WTC11 (cell line): ENCODE measurements at regions not wholly inside any gene's neighbourhood (a gene's known extent, or its start where the extent isn't known, plus 50 kb on each side); places are given as distances from the start of the nearest gene placed in this dataset.
"Not testable (repeated sequence)": the region's sequence is repeated elsewhere in the genome, so short reads cannot be mapped to it uniquely, and the experiment has no call there.

Experiments used
- ATAC-seq: fragments of 200-7000 bp; cut with Tn5 transposase; 2 replicates; pipeline ENCODE4 v1.10.0; 2021; ENCODE audit warnings: mild to moderate bottlenecking, moderate library complexity
- CTCF ChIA-PET: fragments of 300-600 bp; sonication (Branson Sonifier 250); formaldehyde crosslinking; loops from one replicate; lab custom pipeline; 2021; ENCODE audit warnings: antibody characterized with exemption; lab: Charles Lee
- POLR2A ChIA-PET: fragments of 350-600 bp; sonication (Branson Sonifier 250); formaldehyde crosslinking; loops from one replicate; lab custom pipeline; 2021; ENCODE audit warnings: antibody characterized with exemption; lab: Charles Lee
- DNase-seq: peaks from one replicate; pipeline ENCODE4 v3.0.0; 2021; ENCODE audit warnings: low spot score
- H3K27ac Mint-ChIP-seq: 2 replicates; pipeline ENCODE4 v1.8.0; 2021; ENCODE audit warnings: mixed read lengths
- H3K27me3 Mint-ChIP-seq: 2 replicates; pipeline ENCODE4 v1.8.0; 2021; ENCODE audit warnings: low read depth, mild to moderate bottlenecking, moderate library complexity, mixed read lengths
- H3K36me3 Mint-ChIP-seq: 2 replicates; pipeline ENCODE4 v1.8.0; 2021; ENCODE audit warnings: mixed read lengths
- H3K4me1 Mint-ChIP-seq: 2 replicates; pipeline ENCODE4 v1.8.0; 2022; ENCODE audit warnings: mixed read lengths
- H3K4me3 Mint-ChIP-seq: 2 replicates; pipeline ENCODE4 v1.8.0; 2021; ENCODE audit warnings: mild to moderate bottlenecking, moderate library complexity, mixed read lengths
- H3K9me3 Mint-ChIP-seq: 2 replicates; pipeline ENCODE4 v1.8.0; 2021; ENCODE audit warnings: mixed read lengths
- FOXP1 ChIP-seq: sonication (generic); formaldehyde crosslinking; IDR thresholded peaks from 2 replicates; pipeline ENCODE4 v1.8.0; 2022; ENCODE audit warnings: missing genetic modification reagents, mild to moderate bottlenecking, moderate library complexity, borderline replicate concordance
- JUN ChIP-seq: sonication (generic); formaldehyde crosslinking; IDR thresholded peaks from 2 replicates; pipeline ENCODE4 v1.8.0; 2023; ENCODE audit warnings: mild to moderate bottlenecking, missing genetic modification reagents
- MYBL2 ChIP-seq: sonication (generic); formaldehyde crosslinking; IDR thresholded peaks from 2 replicates; pipeline ENCODE4 v1.8.1; 2023; ENCODE audit warnings: mild to moderate bottlenecking, moderate library complexity, missing genetic modification reagents
- NFE2L1 ChIP-seq: sonication (generic); formaldehyde crosslinking; IDR thresholded peaks from 2 replicates; pipeline ENCODE4 v1.8.1; 2023; ENCODE audit warnings: missing genetic modification reagents
- NR2C2 ChIP-seq: sonication (generic); formaldehyde crosslinking; IDR thresholded peaks from 2 replicates; pipeline ENCODE4 v1.8.0; 2022; ENCODE audit warnings: mild to moderate bottlenecking, missing genetic modification reagents
- NR3C1 ChIP-seq: sonication (generic); formaldehyde crosslinking; conservative IDR thresholded peaks from 2 replicates; pipeline ENCODE4 v1.8.1; 2023; ENCODE audit warnings: low read depth, mild to moderate bottlenecking, missing genetic modification reagents
- RELA ChIP-seq: sonication (generic); formaldehyde crosslinking; IDR thresholded peaks from 2 replicates; pipeline ENCODE4 v1.8.1; 2022; ENCODE audit warnings: missing genetic modification reagents, mild to moderate bottlenecking, borderline replicate concordance
- SP1 ChIP-seq: sonication (generic); formaldehyde crosslinking; conservative IDR thresholded peaks from 2 replicates; pipeline ENCODE4 v1.8.1; 2022; ENCODE audit warnings: missing genetic modification reagents
- TCF7 ChIP-seq: sonication (generic); formaldehyde crosslinking; IDR thresholded peaks from 2 replicates; pipeline ENCODE4 v1.8.0; 2022; ENCODE audit warnings: mild to moderate bottlenecking, low read depth, missing genetic modification reagents, moderate library complexity
- ZNF396 ChIP-seq: fragments of 250-450 bp; sonication (Bioruptor Pico); IDR thresholded peaks from 2 replicates; pipeline ENCODE4 v1.8.0; 2021; ENCODE audit warnings: mild to moderate bottlenecking, moderate library complexity, borderline replicate concordance
- ZNF416 ChIP-seq: fragments of 250-450 bp; sonication (Bioruptor Pico); IDR thresholded peaks from 2 replicates; pipeline ENCODE4 v1.9.0; 2021; ENCODE audit warnings: mild to moderate bottlenecking, inconsistent platforms
- ZNF423 ChIP-seq: fragments of 250-450 bp; sonication (Bioruptor Pico); IDR thresholded peaks from 2 replicates; pipeline ENCODE4 v2.1.2; 2022; ENCODE audit warnings: mild to moderate bottlenecking, moderate library complexity
- TF ChIP-seq, protein P1 (sequence below): sonication (generic); formaldehyde crosslinking; IDR thresholded peaks from 2 replicates; pipeline ENCODE4 v1.8.1; 2022; ENCODE audit warnings: low read depth, missing genetic modification reagents, borderline replicate concordance
- TF ChIP-seq, protein P2 (sequence below): sonication (generic); formaldehyde crosslinking; IDR thresholded peaks from 2 replicates; pipeline ENCODE4 v1.8.0; 2022; ENCODE audit warnings: mild to moderate bottlenecking, missing genetic modification reagents
- TF ChIP-seq, protein P3 (sequence below): sonication (generic); formaldehyde crosslinking; IDR thresholded peaks from 2 replicates; pipeline ENCODE4 v1.8.0; 2022; ENCODE audit warnings: missing genetic modification reagents
- TF ChIP-seq, protein P4 (sequence below): sonication (generic); formaldehyde crosslinking; IDR thresholded peaks from 2 replicates; pipeline ENCODE4 v1.8.0; 2023; ENCODE audit warnings: missing genetic modification reagents

DNA sequence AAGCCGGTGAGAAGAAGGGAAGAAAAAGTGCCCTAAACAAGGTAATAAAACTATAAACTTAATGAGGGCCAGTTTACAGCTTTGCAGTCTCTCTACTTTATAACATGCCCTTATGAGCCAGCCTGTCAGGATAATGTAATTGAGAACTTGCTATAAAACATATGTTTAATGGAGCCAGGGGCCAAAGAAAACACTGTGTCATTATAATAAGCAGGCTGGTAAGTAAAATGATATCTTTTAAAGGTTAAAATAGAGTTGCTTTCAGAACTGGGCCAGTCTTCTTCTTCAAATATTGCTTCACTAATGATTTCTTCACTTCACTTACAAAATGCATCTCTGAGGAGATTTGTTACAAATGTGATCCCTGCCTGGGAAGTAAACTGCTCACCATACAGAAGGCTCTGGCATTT, 192.5 kb downstream of the SHOX2 start (continued):
- TF ChIP-seq FOXP1 (CRISPR knock-in tag), result no peak
- TF ChIP-seq, protein P1, sequence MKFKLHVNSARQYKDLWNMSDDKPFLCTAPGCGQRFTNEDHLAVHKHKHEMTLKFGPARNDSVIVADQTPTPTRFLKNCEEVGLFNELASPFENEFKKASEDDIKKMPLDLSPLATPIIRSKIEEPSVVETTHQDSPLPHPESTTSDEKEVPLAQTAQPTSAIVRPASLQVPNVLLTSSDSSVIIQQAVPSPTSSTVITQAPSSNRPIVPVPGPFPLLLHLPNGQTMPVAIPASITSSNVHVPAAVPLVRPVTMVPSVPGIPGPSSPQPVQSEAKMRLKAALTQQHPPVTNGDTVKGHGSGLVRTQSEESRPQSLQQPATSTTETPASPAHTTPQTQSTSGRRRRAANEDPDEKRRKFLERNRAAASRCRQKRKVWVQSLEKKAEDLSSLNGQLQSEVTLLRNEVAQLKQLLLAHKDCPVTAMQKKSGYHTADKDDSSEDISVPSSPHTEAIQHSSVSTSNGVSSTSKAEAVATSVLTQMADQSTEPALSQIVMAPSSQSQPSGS (CRISPR knock-in tag), result no peak
- no peak for TF ChIP-seq NFE2L1 (CRISPR knock-in tag)
- TF ChIP-seq NR2C2 (CRISPR knock-in tag), result no peak
- TF ChIP-seq ZNF416 (CRISPR knock-in tag), result no peak

DNA sequence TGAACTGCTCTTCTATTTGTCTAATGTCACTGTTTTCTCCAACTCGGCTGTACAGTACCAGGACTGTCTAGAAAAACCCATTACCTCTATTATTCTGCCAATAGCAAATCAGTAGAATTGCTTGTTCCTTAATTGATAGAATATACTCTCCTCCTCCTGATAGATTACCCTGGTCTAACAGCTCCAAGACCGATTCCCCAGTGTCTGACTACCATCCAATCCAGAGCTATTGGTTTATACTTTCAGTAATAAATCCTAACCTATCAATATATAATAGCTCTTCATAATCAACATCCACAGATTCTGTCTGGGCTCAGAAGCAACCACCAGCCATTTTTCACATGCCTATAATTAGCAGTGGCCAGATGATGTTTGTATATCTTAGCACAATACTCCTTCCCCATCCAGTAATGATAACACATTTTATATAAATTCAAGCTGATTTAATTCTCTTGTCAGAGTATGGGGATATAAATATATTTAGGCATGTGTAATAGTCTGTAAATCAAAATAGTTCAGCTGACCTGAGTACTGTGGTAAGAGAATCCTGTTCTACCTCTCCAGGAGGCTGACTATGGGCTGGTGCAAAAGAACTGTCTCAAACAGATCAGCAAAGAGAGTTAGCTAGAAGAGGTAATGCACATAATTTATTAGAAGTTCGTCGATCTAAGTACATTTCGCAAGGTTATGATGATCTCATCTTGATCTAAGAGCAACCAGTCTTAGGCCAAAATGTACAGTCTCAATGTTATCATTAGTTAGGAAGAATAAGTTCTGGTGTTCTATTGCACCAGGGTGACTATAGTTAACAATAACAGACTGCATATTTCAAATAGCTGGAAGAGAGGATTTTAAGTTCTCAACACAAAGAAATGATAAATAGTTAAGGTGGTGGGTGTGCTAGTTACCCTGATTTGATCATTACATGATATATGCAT, 193.4 kb downstream of the SHOX2 start:
- Mint-ChIP-seq H3K27ac (no peak overlapping the region), H3K27me3 (no peaks in the 10 kb centered on the region), H3K36me3 (no peaks in the 10 kb centered on the region), H3K4me3 (no peak overlapping the region), H3K4me1 (peaks cover 19% of the 10 kb centered on the region), H3K9me3 (peaks cover 4% of the 10 kb centered on the region; the same call in 1 of the 2 replicates)
- ATAC-seq (no peak), DNase-seq (no peak)
- ChIA-PET POLR2A (no interaction called here), CTCF (no interaction called here)
- no peak for TF ChIP-seq SP1 (CRISPR knock-in tag)

DNA sequence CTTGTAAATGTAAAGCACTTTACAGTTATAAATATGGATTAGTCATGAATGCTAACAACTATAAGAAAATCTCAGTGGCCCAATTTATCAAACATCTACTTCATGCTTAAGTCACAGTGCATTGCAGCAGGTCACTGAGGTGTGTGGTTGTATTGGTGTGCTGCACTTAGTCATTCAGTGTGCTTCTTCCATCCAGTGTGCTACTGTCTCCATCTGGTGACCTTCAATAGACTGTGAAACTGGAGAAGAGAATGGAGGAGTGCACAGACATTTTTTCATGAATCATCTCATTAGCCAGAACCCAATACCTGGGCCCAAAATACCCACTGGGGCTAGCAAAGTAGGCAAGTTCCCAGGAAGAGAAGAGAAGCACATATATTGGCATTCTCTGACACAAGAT, 199.6 kb downstream of the SHOX2 start:
- Mint-ChIP-seq H3K36me3 (peaks cover 3% of the 10 kb centered on the region; the same call in 1 of the 2 replicates), H3K9me3 (peaks cover 18% of the 10 kb centered on the region), H3K27me3 (no peaks in the 10 kb centered on the region), H3K4me1 (peaks cover 9% of the 10 kb centered on the region), H3K27ac (no peak overlapping the region), H3K4me3 (no peak overlapping the region)
- DNase-seq, result no peak
- TF ChIP-seq ZNF396 (CRISPR knock-in tag) (no peak), RELA (no peak), MYBL2 (CRISPR knock-in tag) (no peak), SP1 (CRISPR knock-in tag) (no peak)
- ChIA-PET CTCF (interaction anchor here (2.0 kb wide), 1 partner anchor 41 kb away, joined by 6 read pairs; no protein-coding TSS in a partner anchor), POLR2A (no interaction called here)
- ATAC-seq, result no peak

DNA sequence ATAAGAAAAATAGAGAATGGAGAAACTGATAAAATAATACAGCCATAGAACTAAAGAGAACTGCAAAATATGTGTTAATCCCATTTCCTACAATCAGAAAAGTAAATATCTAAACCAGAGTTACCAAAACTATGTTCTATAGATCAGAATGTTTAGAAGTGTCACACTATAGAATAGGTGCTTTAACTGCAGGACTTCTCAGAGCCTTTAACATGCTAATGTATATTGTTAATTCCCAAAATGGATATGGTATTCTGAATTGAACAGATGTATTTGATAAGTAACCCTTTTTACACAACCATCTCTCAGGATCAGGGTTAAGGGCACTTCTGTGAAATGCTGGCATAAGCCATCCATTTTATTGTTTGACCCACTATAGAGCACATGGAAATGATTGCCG, 200.3 kb downstream of the SHOX2 start:
- no peak for ATAC-seq
- Mint-ChIP-seq H3K9me3 (peaks cover 18% of the 10 kb centered on the region), H3K27ac (no peak overlapping the region), H3K4me3 (no peak overlapping the region), H3K4me1 (peaks cover 9% of the 10 kb centered on the region), H3K36me3 (peaks cover 3% of the 10 kb centered on the region; the same call in 1 of the 2 replicates), H3K27me3 (no peaks in the 10 kb centered on the region)
- TF ChIP-seq, protein P1 (CRISPR knock-in tag), result no peak
- TF ChIP-seq NFE2L1 (CRISPR knock-in tag) (no peak), NR3C1 (CRISPR knock-in tag) (no peak), MYBL2 (CRISPR knock-in tag) (no peak), JUN (CRISPR knock-in tag) (no peak), TCF7 (no peak), ZNF423 (no peak)
- TF ChIP-seq, protein P2, sequence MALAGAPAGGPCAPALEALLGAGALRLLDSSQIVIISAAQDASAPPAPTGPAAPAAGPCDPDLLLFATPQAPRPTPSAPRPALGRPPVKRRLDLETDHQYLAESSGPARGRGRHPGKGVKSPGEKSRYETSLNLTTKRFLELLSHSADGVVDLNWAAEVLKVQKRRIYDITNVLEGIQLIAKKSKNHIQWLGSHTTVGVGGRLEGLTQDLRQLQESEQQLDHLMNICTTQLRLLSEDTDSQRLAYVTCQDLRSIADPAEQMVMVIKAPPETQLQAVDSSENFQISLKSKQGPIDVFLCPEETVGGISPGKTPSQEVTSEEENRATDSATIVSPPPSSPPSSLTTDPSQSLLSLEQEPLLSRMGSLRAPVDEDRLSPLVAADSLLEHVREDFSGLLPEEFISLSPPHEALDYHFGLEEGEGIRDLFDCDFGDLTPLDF, result no peak
- TF ChIP-seq, protein P3, sequence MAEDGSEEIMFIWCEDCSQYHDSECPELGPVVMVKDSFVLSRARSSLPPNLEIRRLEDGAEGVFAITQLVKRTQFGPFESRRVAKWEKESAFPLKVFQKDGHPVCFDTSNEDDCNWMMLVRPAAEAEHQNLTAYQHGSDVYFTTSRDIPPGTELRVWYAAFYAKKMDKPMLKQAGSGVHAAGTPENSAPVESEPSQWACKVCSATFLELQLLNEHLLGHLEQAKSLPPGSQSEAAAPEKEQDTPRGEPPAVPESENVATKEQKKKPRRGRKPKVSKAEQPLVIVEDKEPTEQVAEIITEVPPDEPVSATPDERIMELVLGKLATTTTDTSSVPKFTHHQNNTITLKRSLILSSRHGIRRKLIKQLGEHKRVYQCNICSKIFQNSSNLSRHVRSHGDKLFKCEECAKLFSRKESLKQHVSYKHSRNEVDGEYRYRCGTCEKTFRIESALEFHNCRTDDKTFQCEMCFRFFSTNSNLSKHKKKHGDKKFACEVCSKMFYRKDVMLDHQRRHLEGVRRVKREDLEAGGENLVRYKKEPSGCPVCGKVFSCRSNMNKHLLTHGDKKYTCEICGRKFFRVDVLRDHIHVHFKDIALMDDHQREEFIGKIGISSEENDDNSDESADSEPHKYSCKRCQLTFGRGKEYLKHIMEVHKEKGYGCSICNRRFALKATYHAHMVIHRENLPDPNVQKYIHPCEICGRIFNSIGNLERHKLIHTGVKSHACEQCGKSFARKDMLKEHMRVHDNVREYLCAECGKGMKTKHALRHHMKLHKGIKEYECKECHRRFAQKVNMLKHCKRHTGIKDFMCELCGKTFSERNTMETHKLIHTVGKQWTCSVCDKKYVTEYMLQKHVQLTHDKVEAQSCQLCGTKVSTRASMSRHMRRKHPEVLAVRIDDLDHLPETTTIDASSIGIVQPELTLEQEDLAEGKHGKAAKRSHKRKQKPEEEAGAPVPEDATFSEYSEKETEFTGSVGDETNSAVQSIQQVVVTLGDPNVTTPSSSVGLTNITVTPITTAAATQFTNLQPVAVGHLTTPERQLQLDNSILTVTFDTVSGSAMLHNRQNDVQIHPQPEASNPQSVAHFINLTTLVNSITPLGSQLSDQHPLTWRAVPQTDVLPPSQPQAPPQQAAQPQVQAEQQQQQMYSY (CRISPR knock-in tag), result no peak
- TF ChIP-seq, protein P4, sequence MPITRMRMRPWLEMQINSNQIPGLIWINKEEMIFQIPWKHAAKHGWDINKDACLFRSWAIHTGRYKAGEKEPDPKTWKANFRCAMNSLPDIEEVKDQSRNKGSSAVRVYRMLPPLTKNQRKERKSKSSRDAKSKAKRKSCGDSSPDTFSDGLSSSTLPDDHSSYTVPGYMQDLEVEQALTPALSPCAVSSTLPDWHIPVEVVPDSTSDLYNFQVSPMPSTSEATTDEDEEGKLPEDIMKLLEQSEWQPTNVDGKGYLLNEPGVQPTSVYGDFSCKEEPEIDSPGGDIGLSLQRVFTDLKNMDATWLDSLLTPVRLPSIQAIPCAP (CRISPR knock-in tag), result no peak
- ChIA-PET CTCF (no interaction called here), POLR2A (no interaction called here)
- no peak for DNase-seq

DNA sequence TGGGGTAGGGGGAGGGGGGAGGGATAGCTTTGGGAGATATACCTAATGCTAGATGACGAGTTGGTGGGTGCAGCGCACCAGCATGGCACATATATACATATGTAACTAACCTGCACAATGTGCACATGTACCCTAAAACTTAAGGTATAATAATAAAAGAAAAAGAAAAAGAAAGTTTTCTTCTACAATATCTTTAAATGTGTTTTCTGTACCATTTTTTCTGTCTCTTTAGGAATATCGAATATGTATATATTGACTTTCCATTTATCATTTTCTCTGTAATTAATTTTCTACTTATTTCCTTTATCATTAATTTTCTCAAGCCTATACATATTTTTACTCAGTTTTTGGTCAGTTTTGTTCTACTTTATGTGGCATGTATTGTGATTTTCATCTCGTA, 203.5 kb downstream of the SHOX2 start:
- DNase-seq, H3K27me3 Mint-ChIP-seq, H3K27ac Mint-ChIP-seq, POLR2A ChIA-PET, H3K4me1 Mint-ChIP-seq, H3K36me3 Mint-ChIP-seq, CTCF ChIA-PET, H3K4me3 Mint-ChIP-seq, ATAC-seq: not testable (repeated sequence)
- peaks cover 18% of the 10 kb centered on the region for H3K9me3 Mint-ChIP-seq
